K562 (cell line): ENCODE measurements at regions not wholly inside any gene's neighbourhood (a gene's known extent, or its start where the extent isn't known, plus 50 kb on each side); places are given as distances from the start of the nearest gene placed in this dataset.

Experiments used
- ATAC-seq: fragments of 200-7000 bp; cut with Tn5 transposase; 3 replicates; pipeline ENCODE4 v1.9.1; 2020; ENCODE audit warnings: moderate library complexity
- BruUV-seq: library from RNA; stranded (reverse); fragments of 400-500 nt; replicated peaks from 2 replicates; lab custom pipeline; 2021; lab: Mats Ljungman, UMichigan
- CTCF ChIA-PET: fragments of 300-600 bp; formaldehyde crosslinking; extraction: SDS; loops from one replicate; lab custom pipeline; 2021; ENCODE audit warnings: low intra/inter-chr PET ratio; lab: Yijun Ruan, JAX
- POLR2A ChIA-PET: fragments of 300-600, 350-650 bp; sonication (Branson Sonifier 250); formaldehyde crosslinking; extraction: SDS; loops from one replicate; lab custom pipeline; 2021; ENCODE audit warnings: antibody characterized with exemption, inconsistent platforms; lab: Yijun Ruan, JAX
- DNase-seq, 4 experiments: peaks; one replicate each; pipeline versions ENCODE4 v3.0.0 to v3.0.0-alpha.2; 2011 to 2018; ENCODE audit warnings: low spot score in 3 of 4, mixed read lengths in 3 of 4; ENCODE audit errors: extremely low read depth in 1 of 4
- FAIRE-seq: peaks from 2 replicates; lab custom pipeline; 2011; peaks lifted over from hg19 to GRCh38; lab: Jason Lieb, UNC
- H2AFZ ChIP-seq: 2 replicates; pipeline ENCODE4 v1.6.0; 2011; ENCODE audit warnings: low read depth, low read length, control low read depth, inconsistent platforms
- H3K27ac ChIP-seq: fragments of 200-600 bp; 3 replicates; pipeline ENCODE4 v1.8.0; 2011; ENCODE audit warnings: low read depth, mild to moderate bottlenecking, control low read depth, inconsistent platforms, low read length, moderate library complexity, mixed read lengths; ENCODE audit errors: extremely low read depth
- H3K27me3 ChIP-seq, 2 experiments: fragments of 300-600 bp in 1 of 2; 2 replicates in 1 of 2; 3 replicates in 1 of 2; pipeline versions ENCODE4 v1.6.0 to v1.8.0; 2011; ENCODE audit warnings: inconsistent platforms in 2 of 2, low read length in 2 of 2, mild to moderate bottlenecking in 1 of 2, mixed read lengths in 1 of 2, moderate library complexity in 1 of 2; ENCODE audit not compliant: control insufficient read depth in 2 of 2, insufficient read depth in 2 of 2
- H3K36me3 ChIP-seq: fragments of 300-600 bp; 3 replicates; pipeline ENCODE4 v1.8.0; 2011; ENCODE audit warnings: mild to moderate bottlenecking, low read length, inconsistent platforms; ENCODE audit not compliant: control insufficient read depth, insufficient read depth
- H3K4me1 ChIP-seq, 2 experiments: fragments of 200-600 bp in 1 of 2; replicated peaks in 1 of 2; 2 replicates in 1 of 2; 3 replicates in 1 of 2; pipeline versions ENCODE4 v1.5.1 to v1.8.0; 2011; ENCODE audit warnings: inconsistent platforms in 2 of 2, low read length in 2 of 2, mild to moderate bottlenecking in 1 of 2, mixed read lengths in 1 of 2, moderate library complexity in 1 of 2; ENCODE audit not compliant: control insufficient read depth in 2 of 2, insufficient read depth in 2 of 2
- H3K4me2 ChIP-seq: 2 replicates; pipeline ENCODE4 v1.6.1; 2011; ENCODE audit warnings: low read length, control low read depth, inconsistent platforms, mixed read lengths; ENCODE audit not compliant: insufficient read depth
- H3K4me3 ChIP-seq: fragments of 200-600 bp; sonication (generic), shearing (Covaris generic); 2 replicates; pipeline ENCODE4 v1.5.1; 2016; ENCODE audit warnings: control low read depth, inconsistent platforms
- H3K79me2 ChIP-seq: fragments of 200-600 bp; 3 replicates; pipeline ENCODE4 v1.8.0; 2011; ENCODE audit warnings: low read length, inconsistent platforms; ENCODE audit not compliant: control insufficient read depth, insufficient read depth
- H3K9ac ChIP-seq, 2 experiments: 2 replicates each; pipeline versions ENCODE4 v1.6.0 to v1.6.1; 2011; ENCODE audit warnings: low read depth in 2 of 2, low read length in 2 of 2, control low read depth in 1 of 2, inconsistent platforms in 1 of 2, mild to moderate bottlenecking in 1 of 2, mixed read lengths in 1 of 2; ENCODE audit not compliant: insufficient read depth in 1 of 2
- H3K9me1 ChIP-seq: one replicate; pipeline ENCODE4 v1.6.0; 2011; ENCODE audit warnings: inconsistent platforms, mild to moderate bottlenecking, low read length, moderate library complexity; ENCODE audit not compliant: control insufficient read depth, insufficient read depth
- H3K9me3 ChIP-seq: replicated peaks from 2 replicates; pipeline ENCODE4 v1.5.1; 2011; ENCODE audit warnings: low read depth, low read length, inconsistent platforms; ENCODE audit not compliant: control insufficient read depth, insufficient read depth
- H4K20me1 ChIP-seq: replicated peaks from 2 replicates; pipeline ENCODE4 v1.6.1; 2011; ENCODE audit warnings: low read length, inconsistent platforms, mixed read lengths; ENCODE audit not compliant: control insufficient read depth, insufficient read depth
- BHLHE40 ChIP-seq: IDR thresholded peaks from 2 replicates; pipeline ENCODE4 v1.6.1; 2011; ENCODE audit warnings: low read length, improper control_type of control experiment
- CBFA2T2 ChIP-seq: fragments of 450-650 bp; conservative IDR thresholded peaks from 2 replicates; pipeline ENCODE4 v1.6.1; 2017; ENCODE audit warnings: mild to moderate bottlenecking
- CHD1 ChIP-seq: fragments of 200-600 bp; sonication (generic); IDR thresholded peaks from one replicate; pipeline ENCODE4 v1.6.1; 2012; ENCODE audit warnings: mild to moderate bottlenecking, moderate library complexity, low read length, inconsistent platforms
- ETV6 ChIP-seq, 3 experiments: fragments of 150-350 bp in 1 of 3; sonication (generic) in 1 of 3; formaldehyde crosslinking in 1 of 3; IDR thresholded peaks; 2 replicates each; pipeline versions ENCODE4 v1.6.1 to v1.8.0; 2014 to 2022; ENCODE audit warnings: borderline replicate concordance in 2 of 3, low read depth in 2 of 3, antibody characterized with exemption in 1 of 3, low read length in 1 of 3, mild to moderate bottlenecking in 1 of 3, missing genetic modification reagents in 1 of 3
- KDM2B ChIP-seq: fragments of 250-450 bp; sonication (Bioruptor Pico); IDR thresholded peaks from 2 replicates; pipeline ENCODE4 v1.8.0; 2021; ENCODE audit warnings: mild to moderate bottlenecking, moderate library complexity
- KHSRP ChIP-seq: fragments of 450-650 bp; IDR thresholded peaks from 2 replicates; pipeline ENCODE4 v1.6.1; 2017
- MLLT1 ChIP-seq, 2 experiments: fragments of 450-650 bp; IDR thresholded peaks; 2 replicates each; pipeline ENCODE4 v1.6.1; 2016
- NCOA1 ChIP-seq: fragments of 450-650 bp; IDR thresholded peaks from 2 replicates; pipeline ENCODE4 v1.6.1; 2016; ENCODE audit warnings: low read depth
- NR2F6 ChIP-seq: fragments of 450-650 bp; formaldehyde crosslinking; IDR thresholded peaks from 2 replicates; pipeline ENCODE4 v1.4.0; 2020; ENCODE audit warnings: mild to moderate bottlenecking
- POLR2B ChIP-seq: fragments of 450-650 bp; IDR thresholded peaks from 2 replicates; pipeline ENCODE4 v1.6.1; 2018; ENCODE audit warnings: low read depth; ENCODE audit not compliant: partially characterized antibody
- ZNF12 ChIP-seq: sonication (generic); formaldehyde crosslinking; IDR thresholded peaks from 2 replicates; pipeline ENCODE4 v1.4.0; 2020; ENCODE audit warnings: mild to moderate bottlenecking, missing genetic modification reagents
- ZNF444 ChIP-seq: fragments of 250-450 bp; sonication (Bioruptor Pico); IDR thresholded peaks from 2 replicates; pipeline ENCODE4 v1.4.0; 2020; ENCODE audit warnings: mild to moderate bottlenecking, moderate library complexity
- WGBS: fragments of 100-300 bp; shearing (Covaris generic); methylation state at CpG from one replicate; pipeline ENCODE4 v1.1.6; 2016; ENCODE audit warnings: low coverage, mixed read lengths; ENCODE audit not compliant: insufficient coverage; ENCODE audit errors: missing lambda C conversion rate; 5-methylcytosine and 5-hydroxymethylcytosine counted together
- in situ Hi-C: fragments of 300-500 bp; cut with MboI; formaldehyde crosslinking; loops from 4 replicates; pipeline ENCODE4 v1.15.0; 2018; ENCODE audit warnings: inconsistent platforms, mixed read lengths
- intact Hi-C: fragments of 100-400 bp; cut with micrococcal nuclease; formaldehyde crosslinking; loops from 2 replicates; pipeline ENCODE4 v1.14.2; 2022
- TF ChIP-seq, protein P1 (sequence below): fragments of 450-650 bp; formaldehyde crosslinking; IDR thresholded peaks from 2 replicates; pipeline ENCODE4 v1.4.0; 2022; ENCODE audit warnings: missing genetic modification characterization

DNA sequence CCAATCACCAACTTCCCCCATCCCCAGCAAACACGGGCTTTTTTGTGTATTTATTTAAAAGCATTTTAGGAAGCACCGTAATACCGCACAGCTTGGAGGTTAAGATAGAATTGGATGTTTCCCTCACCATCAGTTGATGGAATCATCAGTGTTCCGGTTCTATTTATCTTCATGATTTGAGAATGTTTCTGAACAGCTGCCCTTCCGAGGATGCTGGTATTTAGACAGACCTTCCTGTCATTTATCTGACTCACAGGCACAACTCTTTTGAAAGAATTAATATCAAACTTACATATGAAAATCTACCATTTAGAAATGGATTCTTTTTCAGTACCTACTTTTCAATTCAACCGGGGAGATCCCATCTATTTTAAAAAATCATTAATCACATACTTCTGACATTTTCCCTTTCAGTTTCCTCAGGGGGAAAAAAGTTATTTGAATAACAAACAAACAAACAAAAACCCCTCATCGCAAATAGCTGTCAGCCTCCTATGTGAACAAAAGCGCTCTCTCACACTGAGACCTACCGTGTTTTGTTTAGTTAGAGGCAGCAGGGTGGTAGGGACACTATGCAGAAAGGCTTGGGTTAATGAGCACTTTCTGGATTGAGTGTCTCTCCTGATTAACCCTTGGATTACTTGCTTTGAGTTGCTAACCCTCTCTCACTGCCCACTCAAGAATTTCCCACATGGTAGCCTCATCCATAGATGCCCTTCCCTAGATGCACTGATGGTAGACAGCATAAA lies 189.3 kb downstream of the TM9SF2 start:
- no peaks in the 10 kb centered on the region for H3K36me3 ChIP-seq
- FAIRE-seq (no peak), ATAC-seq (no peak), DNase-seq (no peak)
- H3K9me1 ChIP-seq, result no peaks in the 10 kb centered on the region
- no peaks in the 10 kb centered on the region for H3K9me3 ChIP-seq
- no peak overlapping the region for H3K27ac ChIP-seq
- H3K27me3 ChIP-seq, result peaks cover 6% of the 10 kb centered on the region in 2 experiments; a peak in 3 of 5 replicates
- no peak overlapping the region for H2AFZ ChIP-seq
- in situ Hi-C loops, result no loop called here
- TF ChIP-seq ZNF12 (CRISPR knock-in tag) (no peak), NCOA1 (no peak), CBFA2T2 (no peak), BHLHE40 (no peak), KHSRP (no peak), MLLT1 (IDR thresholded peaks at IDR 0.05) (no peak), KDM2B (CRISPR knock-in tag) (no peak), ZNF444 (no peak), POLR2B (no peak), CHD1 (no peak), ETV6 (IDR thresholded peaks at IDR 0.05; ENCODE audit: borderline replicate concordance in 1 of 2, low read depth in 2 of 2, low read length in 1 of 2) (no peak), ETV6 (CRISPR knock-in tag; IDR thresholded peaks at IDR 0.05; ENCODE audit: borderline replicate concordance) (no peak), NR2F6 (CRISPR knock-in tag) (no peak)
- TF ChIP-seq, protein P1, sequence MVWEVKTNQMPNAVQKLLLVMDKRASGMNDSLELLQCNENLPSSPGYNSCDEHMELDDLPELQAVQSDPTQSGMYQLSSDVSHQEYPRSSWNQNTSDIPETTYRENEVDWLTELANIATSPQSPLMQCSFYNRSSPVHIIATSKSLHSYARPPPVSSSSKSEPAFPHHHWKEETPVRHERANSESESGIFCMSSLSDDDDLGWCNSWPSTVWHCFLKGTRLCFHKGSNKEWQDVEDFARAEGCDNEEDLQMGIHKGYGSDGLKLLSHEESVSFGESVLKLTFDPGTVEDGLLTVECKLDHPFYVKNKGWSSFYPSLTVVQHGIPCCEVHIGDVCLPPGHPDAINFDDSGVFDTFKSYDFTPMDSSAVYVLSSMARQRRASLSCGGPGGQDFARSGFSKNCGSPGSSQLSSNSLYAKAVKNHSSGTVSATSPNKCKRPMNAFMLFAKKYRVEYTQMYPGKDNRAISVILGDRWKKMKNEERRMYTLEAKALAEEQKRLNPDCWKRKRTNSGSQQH (CRISPR knock-in tag), result no peak
- TF ChIP-seq, all 486 proteins: peak for 0
- POLR2A ChIA-PET, result no interaction called here
- WGBS, result 37% methylated on average over 9 of the region's 9 CpGs
- BruUV-seq, result no TSS peak
- H3K4me1 ChIP-seq, result peaks cover 0 to 8% of the 10 kb centered on the region in 2 experiments; a peak in 3 of 5 replicates
- H3K9ac ChIP-seq, result no peak overlapping the region
- no peak overlapping the region for H3K4me3 ChIP-seq
- CTCF ChIA-PET, result no interaction called here
- intact Hi-C loops, result no loop called here
- H3K4me2 ChIP-seq, result no peak overlapping the region
- no peaks in the 10 kb centered on the region for H3K79me2 ChIP-seq
- peaks cover 9% of the 10 kb centered on the region for H4K20me1 ChIP-seq
